ENCODE measurements at regions not wholly inside any gene's neighbourhood (a gene's known extent, or its start where the extent isn't known, plus 50 kb on each side); places are given as distances from the start of the nearest gene placed in this dataset.

DNA sequence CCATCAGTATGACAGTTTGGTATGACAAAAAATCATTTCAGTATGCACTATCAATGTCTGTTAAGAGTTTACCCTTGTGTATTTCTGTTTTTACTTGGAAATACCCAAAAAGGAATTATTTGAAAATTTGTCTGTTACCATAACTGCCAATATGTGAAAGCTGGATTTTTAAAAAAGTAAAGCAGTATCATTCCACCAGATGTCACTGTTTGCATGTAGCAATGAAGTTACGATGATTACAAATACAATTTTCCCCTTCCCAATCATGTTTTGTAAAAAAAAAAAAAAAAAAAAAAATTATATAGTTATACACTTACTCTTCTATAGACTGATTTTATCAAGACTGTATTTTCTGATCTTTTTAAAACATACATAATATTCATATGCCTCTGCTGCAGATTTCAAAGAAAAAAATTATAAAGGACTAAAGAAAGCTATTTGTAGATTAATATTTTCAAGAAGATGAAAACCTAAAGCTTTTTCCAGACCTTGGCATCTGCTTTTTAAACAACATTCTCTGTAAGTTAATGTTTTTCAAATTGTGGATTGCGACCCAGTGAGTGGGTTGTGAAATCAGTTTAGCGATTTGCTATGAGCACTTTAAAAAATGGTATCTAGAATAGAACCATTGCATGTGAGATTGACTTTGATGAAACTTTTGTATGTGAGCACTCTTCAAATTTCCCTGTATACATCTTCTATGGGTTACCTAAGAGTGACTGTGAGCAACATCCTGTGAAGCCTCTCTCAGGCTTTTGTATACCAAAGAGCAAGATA is 114.2 kb downstream of the TTC6 start (continued):
- TF ChIP-seq, protein P1, sequence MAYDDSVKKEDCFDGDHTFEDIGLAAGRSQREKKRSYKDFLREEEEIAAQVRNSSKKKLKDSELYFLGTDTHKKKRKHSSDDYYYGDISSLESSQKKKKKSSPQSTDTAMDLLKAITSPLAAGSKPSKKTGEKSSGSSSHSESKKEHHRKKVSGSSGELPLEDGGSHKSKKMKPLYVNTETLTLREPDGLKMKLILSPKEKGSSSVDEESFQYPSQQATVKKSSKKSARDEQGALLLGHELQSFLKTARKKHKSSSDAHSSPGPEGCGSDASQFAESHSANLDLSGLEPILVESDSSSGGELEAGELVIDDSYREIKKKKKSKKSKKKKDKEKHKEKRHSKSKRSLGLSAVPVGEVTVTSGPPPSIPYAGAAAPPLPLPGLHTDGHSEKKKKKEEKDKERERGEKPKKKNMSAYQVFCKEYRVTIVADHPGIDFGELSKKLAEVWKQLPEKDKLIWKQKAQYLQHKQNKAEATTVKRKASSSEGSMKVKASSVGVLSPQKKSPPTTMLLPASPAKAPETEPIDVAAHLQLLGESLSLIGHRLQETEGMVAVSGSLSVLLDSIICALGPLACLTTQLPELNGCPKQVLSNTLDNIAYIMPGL (CRISPR knock-in tag; IDR thresholded peaks at IDR 0.05; ENCODE audit: borderline replicate concordance in 1 of 2, low read depth in 1 of 2), result peak in 1 of 2 experiments; percentile 46; a peak in 1 of 4 replicates
- TF ChIP-seq ZNF891 (CRISPR knock-in tag; IDR thresholded peaks at IDR 0.05) (no peak), CEBPZ (IDR thresholded peaks at IDR 0.05; ENCODE audit: low read length) (no peak), ZNF496 (CRISPR knock-in tag; IDR thresholded peaks at IDR 0.05; ENCODE audit: insufficient replicate concordance) (no peak), CENPT (CRISPR knock-in tag; IDR thresholded peaks at IDR 0.05; ENCODE audit: low read depth) (no peak), NR3C1 (CRISPR knock-in tag; IDR thresholded peaks at IDR 0.05) (no peak), NFE2L2 (IDR thresholded peaks at IDR 0.05; ENCODE audit: low read length) (no peak), SUZ12 (IDR thresholded peaks at IDR 0.05; ENCODE audit: low read depth, low read length) (no peak), ESRRA (CRISPR knock-in tag; IDR thresholded peaks at IDR 0.05; ENCODE audit: low read depth) (no peak), ZNF33B (CRISPR knock-in tag; IDR thresholded peaks at IDR 0.05) (no peak)
- TF ChIP-seq, protein P2, sequence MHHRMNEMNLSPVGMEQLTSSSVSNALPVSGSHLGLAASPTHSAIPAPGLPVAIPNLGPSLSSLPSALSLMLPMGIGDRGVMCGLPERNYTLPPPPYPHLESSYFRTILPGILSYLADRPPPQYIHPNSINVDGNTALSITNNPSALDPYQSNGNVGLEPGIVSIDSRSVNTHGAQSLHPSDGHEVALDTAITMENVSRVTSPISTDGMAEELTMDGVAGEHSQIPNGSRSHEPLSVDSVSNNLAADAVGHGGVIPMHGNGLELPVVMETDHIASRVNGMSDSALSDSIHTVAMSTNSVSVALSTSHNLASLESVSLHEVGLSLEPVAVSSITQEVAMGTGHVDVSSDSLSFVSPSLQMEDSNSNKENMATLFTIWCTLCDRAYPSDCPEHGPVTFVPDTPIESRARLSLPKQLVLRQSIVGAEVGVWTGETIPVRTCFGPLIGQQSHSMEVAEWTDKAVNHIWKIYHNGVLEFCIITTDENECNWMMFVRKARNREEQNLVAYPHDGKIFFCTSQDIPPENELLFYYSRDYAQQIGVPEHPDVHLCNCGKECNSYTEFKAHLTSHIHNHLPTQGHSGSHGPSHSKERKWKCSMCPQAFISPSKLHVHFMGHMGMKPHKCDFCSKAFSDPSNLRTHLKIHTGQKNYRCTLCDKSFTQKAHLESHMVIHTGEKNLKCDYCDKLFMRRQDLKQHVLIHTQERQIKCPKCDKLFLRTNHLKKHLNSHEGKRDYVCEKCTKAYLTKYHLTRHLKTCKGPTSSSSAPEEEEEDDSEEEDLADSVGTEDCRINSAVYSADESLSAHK (CRISPR knock-in tag; IDR thresholded peaks at IDR 0.05; ENCODE audit: borderline replicate concordance), result no peak
- TF ChIP-seq, protein P3, sequence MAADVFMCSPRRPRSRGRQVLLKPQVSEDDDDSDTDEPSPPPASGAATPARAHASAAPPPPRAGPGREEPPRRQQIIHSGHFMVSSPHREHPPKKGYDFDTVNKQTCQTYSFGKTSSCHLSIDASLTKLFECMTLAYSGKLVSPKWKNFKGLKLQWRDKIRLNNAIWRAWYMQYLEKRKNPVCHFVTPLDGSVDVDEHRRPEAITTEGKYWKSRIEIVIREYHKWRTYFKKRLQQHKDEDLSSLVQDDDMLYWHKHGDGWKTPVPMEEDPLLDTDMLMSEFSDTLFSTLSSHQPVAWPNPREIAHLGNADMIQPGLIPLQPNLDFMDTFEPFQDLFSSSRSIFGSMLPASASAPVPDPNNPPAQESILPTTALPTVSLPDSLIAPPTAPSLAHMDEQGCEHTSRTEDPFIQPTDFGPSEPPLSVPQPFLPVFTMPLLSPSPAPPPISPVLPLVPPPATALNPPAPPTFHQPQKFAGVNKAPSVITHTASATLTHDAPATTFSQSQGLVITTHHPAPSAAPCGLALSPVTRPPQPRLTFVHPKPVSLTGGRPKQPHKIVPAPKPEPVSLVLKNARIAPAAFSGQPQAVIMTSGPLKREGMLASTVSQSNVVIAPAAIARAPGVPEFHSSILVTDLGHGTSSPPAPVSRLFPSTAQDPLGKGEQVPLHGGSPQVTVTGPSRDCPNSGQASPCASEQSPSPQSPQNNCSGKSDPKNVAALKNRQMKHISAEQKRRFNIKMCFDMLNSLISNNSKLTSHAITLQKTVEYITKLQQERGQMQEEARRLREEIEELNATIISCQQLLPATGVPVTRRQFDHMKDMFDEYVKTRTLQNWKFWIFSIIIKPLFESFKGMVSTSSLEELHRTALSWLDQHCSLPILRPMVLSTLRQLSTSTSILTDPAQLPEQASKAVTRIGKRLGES (CRISPR knock-in tag; IDR thresholded peaks at IDR 0.05; ENCODE audit: borderline replicate concordance), result no peak
